IMR-90 (cell line): ENCODE measurements at regions not wholly inside any gene's neighbourhood (a gene's known extent, or its start where the extent isn't known, plus 50 kb on each side); places are given as distances from the start of the nearest gene placed in this dataset.

Source experiments
- ATAC-seq: fragments of 200-7000 bp; cut with Tn5 transposase; 2 replicates; pipeline ENCODE4 v1.9.1; 2020; ENCODE audit warnings: low read depth, mild to moderate bottlenecking, moderate library complexity
- BruUV-seq: library from RNA; stranded (reverse); fragments of 400-500 nt; replicated peaks from 2 replicates; lab custom pipeline; 2021; lab: Mats Ljungman, UMichigan
- CTCF ChIA-PET: fragments of 300-600 bp; formaldehyde crosslinking; extraction: SDS; loops from one replicate; lab custom pipeline; 2021; ENCODE audit warnings: antibody characterized with exemption; lab: Yijun Ruan, JAX
- POLR2A ChIA-PET: fragments of 300-600 bp; sonication (Branson Sonifier 250); formaldehyde crosslinking; loops from one replicate; lab custom pipeline; 2022; ENCODE audit warnings: antibody characterized with exemption; ENCODE audit not compliant: unreplicated experiment; lab: Charles Lee
- DNase-seq: peaks from one replicate; pipeline ENCODE4 v3.0.0; 2013
- H2AFZ ChIP-seq: replicated peaks from 2 replicates; pipeline ENCODE3; 2013; ENCODE audit warnings: low read length, mild to moderate bottlenecking; ENCODE audit not compliant: poor library complexity
- H2AK5ac ChIP-seq: 2 replicates; pipeline ENCODE4 v1.6.1; 2013; ENCODE audit warnings: low read depth, low read length, inconsistent platforms
- H2AK9ac ChIP-seq: replicated peaks from 2 replicates; pipeline ENCODE3; 2013; ENCODE audit warnings: mild to moderate bottlenecking, low read depth, low read length, moderate library complexity; ENCODE audit not compliant: poor library complexity
- H2BK120ac ChIP-seq: 2 replicates; pipeline ENCODE4 v1.6.1; 2013; ENCODE audit warnings: low read depth, low read length, inconsistent platforms
- H2BK15ac ChIP-seq: 3 replicates; pipeline ENCODE4 v1.6.1; 2013; ENCODE audit warnings: low read depth, low read length, inconsistent platforms
- H2BK20ac ChIP-seq: 2 replicates; pipeline ENCODE4 v1.6.1; 2013; ENCODE audit warnings: low read depth, mild to moderate bottlenecking, inconsistent platforms, low read length, moderate library complexity
- H2BK5ac ChIP-seq: 2 replicates; pipeline ENCODE4 v1.6.1; 2013; ENCODE audit warnings: mild to moderate bottlenecking, low read depth, low read length, inconsistent platforms; ENCODE audit not compliant: poor library complexity, severe bottlenecking
- H3K14ac ChIP-seq: replicated peaks from 2 replicates; pipeline ENCODE4 v1.6.1; 2013; ENCODE audit warnings: low read depth, low read length, inconsistent platforms
- H3K18ac ChIP-seq: 2 replicates; pipeline ENCODE4 v1.6.1; 2013; ENCODE audit warnings: low read depth, low read length, control low read depth
- H3K23ac ChIP-seq: 2 replicates; pipeline ENCODE4 v1.6.1; 2013; ENCODE audit warnings: low read depth, low read length, inconsistent platforms
- H3K27ac ChIP-seq: 2 replicates; pipeline ENCODE4 v1.5.1; 2013; ENCODE audit warnings: mild to moderate bottlenecking, control low read depth, low read length; ENCODE audit not compliant: insufficient read depth
- H3K27me3 ChIP-seq: 2 replicates; pipeline ENCODE4 v1.6.1; 2013; ENCODE audit warnings: low read length; ENCODE audit not compliant: control insufficient read depth, insufficient read depth
- H3K36me3 ChIP-seq: 2 replicates; pipeline ENCODE4 v1.6.1; 2013; ENCODE audit warnings: low read length, mixed read lengths; ENCODE audit not compliant: control insufficient read depth, insufficient read depth
- H3K4ac ChIP-seq: 2 replicates; pipeline ENCODE4 v1.6.1; 2013; ENCODE audit warnings: low read depth, low read length, inconsistent platforms
- H3K4me1 ChIP-seq: 2 replicates; pipeline ENCODE4 v1.6.1; 2013; ENCODE audit warnings: low read length, mixed read lengths; ENCODE audit not compliant: control insufficient read depth, insufficient read depth
- H3K4me2 ChIP-seq: 2 replicates; pipeline ENCODE4 v1.6.1; 2013; ENCODE audit warnings: low read depth, mild to moderate bottlenecking, control low read depth, low read length, moderate library complexity
- H3K4me3 ChIP-seq: 2 replicates; pipeline ENCODE4 v1.5.1; 2013; ENCODE audit warnings: low read depth, mild to moderate bottlenecking, control low read depth, low read length, moderate library complexity; ENCODE audit not compliant: insufficient read depth
- H3K56ac ChIP-seq: 2 replicates; pipeline ENCODE4 v1.6.1; 2013; ENCODE audit warnings: low read length, inconsistent platforms; ENCODE audit not compliant: insufficient read depth; ENCODE audit errors: extremely low read depth
- H3K79me1 ChIP-seq, 2 experiments: 2 replicates each; pipeline ENCODE4 v1.6.1; 2013; ENCODE audit warnings: low read length in 2 of 2, inconsistent platforms in 1 of 2, low read depth in 1 of 2
- H3K9ac ChIP-seq: 2 replicates; pipeline ENCODE4 v1.6.1; 2013; ENCODE audit warnings: low read depth, low read length, control low read depth
- H3K9me1 ChIP-seq: 2 replicates; pipeline ENCODE4 v1.6.1; 2013; ENCODE audit warnings: low read length, inconsistent platforms; ENCODE audit not compliant: insufficient read depth
- H3K9me3 ChIP-seq: 2 replicates; pipeline ENCODE4 v1.6.1; 2013; ENCODE audit warnings: low read length; ENCODE audit not compliant: control insufficient read depth, insufficient read depth
- H4K20me1 ChIP-seq: 2 replicates; pipeline ENCODE4 v1.6.1; 2013; ENCODE audit warnings: low read length, inconsistent platforms; ENCODE audit not compliant: insufficient read depth
- H4K5ac ChIP-seq: 2 replicates; pipeline ENCODE4 v1.6.1; 2013; ENCODE audit warnings: mild to moderate bottlenecking, low read depth, low read length, control low read depth
- H4K8ac ChIP-seq, 2 experiments: 2 replicates each; pipeline ENCODE4 v1.6.1; 2013; ENCODE audit warnings: low read depth in 2 of 2, low read length in 2 of 2, control low read depth in 1 of 2, inconsistent platforms in 1 of 2
- H4K91ac ChIP-seq: 2 replicates; pipeline ENCODE4 v1.6.1; 2013; ENCODE audit warnings: low read depth, low read length, inconsistent platforms; ENCODE audit not compliant: insufficient read depth
- BHLHE40 ChIP-seq: fragments of 150-350 bp; IDR thresholded peaks from 2 replicates; pipeline ENCODE4 v1.6.1; 2016; ENCODE audit warnings: mild to moderate bottlenecking, low read depth, low read length
- CEBPB ChIP-seq: IDR thresholded peaks from 2 replicates; pipeline ENCODE4 v1.6.1; 2012; ENCODE audit warnings: low read depth, low read length, improper control_type of control experiment
- CHD1 ChIP-seq: IDR thresholded peaks from 2 replicates; pipeline ENCODE4 v1.6.1; 2012; ENCODE audit warnings: low read depth, low read length, improper control_type of control experiment
- WGBS, 2 experiments: methylation state at CpG; one replicate each; pipeline versions ENCODE4 v1.1.5 to v1.1.7; 2013; ENCODE audit warnings: missing lambda C conversion rate in 2 of 2; ENCODE audit not compliant: insufficient read length in 1 of 2; ENCODE audit errors: extremely low coverage in 2 of 2; 5-methylcytosine and 5-hydroxymethylcytosine counted together
- dilution Hi-C: fragments of 300-500 bp; cut with HindIII; formaldehyde crosslinking; loops from one replicate; pipeline ENCODE4 v1.14.3; 2018; ENCODE audit warnings: low sequenced_read_pairs; ENCODE audit not compliant: unreplicated experiment
- in situ Hi-C: fragments of 300-500 bp; cut with MboI; formaldehyde crosslinking; loops from 3 replicates; pipeline ENCODE4 v1.14.3; 2019; ENCODE audit warnings: low sequenced_read_pairs, inconsistent platforms, mixed read lengths
- intact Hi-C: fragments of 100-400 bp; cut with micrococcal nuclease; formaldehyde crosslinking; loops from 2 replicates; pipeline ENCODE4 v1.10.0; 2022

DNA sequence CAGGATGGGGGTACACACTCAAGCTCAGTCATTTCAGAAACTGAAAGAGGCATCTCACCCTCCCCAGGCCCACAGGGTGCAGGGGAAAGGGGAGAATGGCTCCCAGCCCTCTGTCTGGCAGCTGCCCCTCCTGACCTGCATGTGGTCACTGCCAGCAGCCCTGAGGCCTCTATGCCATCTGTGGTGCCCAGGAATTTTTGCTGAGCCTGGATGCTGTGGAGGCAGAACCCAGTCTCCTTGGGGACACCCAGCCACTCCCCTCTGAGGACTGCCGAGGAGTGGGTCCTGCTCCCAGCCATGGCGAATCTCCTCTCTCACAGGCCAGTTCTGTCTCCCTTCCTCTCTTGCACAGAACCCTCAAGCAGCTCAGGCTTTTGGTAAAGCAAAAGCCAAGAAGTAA, 104.0 kb upstream of the ALDH1B1 start:
- POLR2A ChIA-PET, result no interaction called here
- no peak overlapping the region for H2BK15ac ChIP-seq
- no peak for TF ChIP-seq CEBPB
- no peak for TF ChIP-seq CHD1
- no peak for TF ChIP-seq BHLHE40
- H3K23ac ChIP-seq, result no peak overlapping the region
- no peak overlapping the region for H2AK5ac ChIP-seq
- H3K9me1 ChIP-seq, result no peaks in the 10 kb centered on the region
- WGBS, 2 experiments, result no CpG with 5 or more reads among the region's 2 CpGs
- H2AK9ac ChIP-seq, result no peak overlapping the region
- no peak overlapping the region for H3K4ac ChIP-seq
- no peak overlapping the region for H3K9ac ChIP-seq
- no peak overlapping the region for H3K14ac ChIP-seq
- no TSS peak for BruUV-seq
- H2BK5ac ChIP-seq, result no peak overlapping the region
- ATAC-seq (no peak), DNase-seq (no peak)
- H3K9me3 ChIP-seq, result 0 out of 2 replicates have a peak, but pooled peaks cover 2% of the 10 kb centered on the region
- no peaks in the 10 kb centered on the region for H4K20me1 ChIP-seq
- H3K36me3 ChIP-seq, result no peaks in the 10 kb centered on the region
- H3K4me2 ChIP-seq, result no peak overlapping the region
- intact Hi-C loops, result no loop called here
- in situ Hi-C loops, result no loop called here
- H3K4me3 ChIP-seq, result no peak overlapping the region
- H4K91ac ChIP-seq, result no peak overlapping the region
- CTCF ChIA-PET, result no interaction called here
- H3K27ac ChIP-seq, result no peak overlapping the region
- H4K8ac ChIP-seq, result no peak overlapping the region
- no peaks in the 10 kb centered on the region for H3K4me1 ChIP-seq
- H3K18ac ChIP-seq, result no peak overlapping the region
- H3K56ac ChIP-seq, result no peak overlapping the region
- H3K79me1 ChIP-seq, result no peaks in the 10 kb centered on the region
- dilution Hi-C loops, result no loop called here
- no peak overlapping the region for H2BK20ac ChIP-seq
- H3K27me3 ChIP-seq, result peaks cover 39% of the 10 kb centered on the region
- H4K5ac ChIP-seq, result no peak overlapping the region
- H2AFZ ChIP-seq, result no peak overlapping the region
- no peak overlapping the region for H2BK120ac ChIP-seq
